ENCODE measurements at regions not wholly inside any gene's neighbourhood (a gene's known extent, or its start where the extent isn't known, plus 50 kb on each side); places are given as distances from the start of the nearest gene placed in this dataset.

DNA sequence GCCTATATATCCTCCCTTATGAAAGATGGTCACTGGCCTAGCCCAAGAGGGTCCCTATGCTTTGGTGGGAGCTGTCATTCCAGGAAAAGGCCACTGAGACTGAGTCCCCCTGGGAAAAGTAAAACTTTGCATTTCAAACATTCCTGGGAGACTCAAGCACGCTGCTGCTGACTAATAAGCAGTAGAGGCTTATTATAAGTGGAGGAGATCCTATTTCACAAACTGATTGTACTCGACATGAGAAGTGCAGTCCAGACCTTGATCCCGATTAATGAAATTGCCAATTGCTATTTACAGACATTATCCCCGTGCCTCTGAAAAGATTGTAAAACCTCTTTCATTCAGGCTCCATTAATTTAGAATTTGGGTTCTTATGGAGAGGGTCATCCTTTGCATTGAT is 96.6 kb downstream of the EMP1 start:
- Mint-ChIP-seq H3K27me3 (ENCODE audit: low read depth in 2 of 2) (peaks cover 6 to 17% of the 10 kb centered on the region in 2 donors), H3K9me3 (no peaks in the 10 kb centered on the region), H3K4me1 (no peaks in the 10 kb centered on the region), H3K27ac (no peak overlapping the region), H3K4me3 (no peak overlapping the region), H3K36me3 (no peaks in the 10 kb centered on the region)
- Histone ChIP-seq H3K4me1 (ENCODE audit: control insufficient read depth, insufficient read depth, low read length) (no peaks in the 10 kb centered on the region), H3K4me3 (ENCODE audit: low read length) (no peak overlapping the region), H3K9me3 (ENCODE audit: control insufficient read depth, insufficient read depth, low read length) (no peaks in the 10 kb centered on the region), H3K27ac (ENCODE audit: low read length) (no peak overlapping the region), H3K36me3 (ENCODE audit: control insufficient read depth, insufficient read depth, low read length) (no peaks in the 10 kb centered on the region), H3K27me3 (ENCODE audit: control insufficient read depth, insufficient read depth, low read length) (no peaks in the 10 kb centered on the region)
- WGBS (ENCODE audit: insufficient coverage), result 98% methylated on average over 4 of the region's 4 CpGs
- DNase-seq (no peak), ATAC-seq (no peak)
- intact Hi-C loops (cut with micrococcal nuclease), result no loop called here
- TF ChIP-seq, protein P1, sequence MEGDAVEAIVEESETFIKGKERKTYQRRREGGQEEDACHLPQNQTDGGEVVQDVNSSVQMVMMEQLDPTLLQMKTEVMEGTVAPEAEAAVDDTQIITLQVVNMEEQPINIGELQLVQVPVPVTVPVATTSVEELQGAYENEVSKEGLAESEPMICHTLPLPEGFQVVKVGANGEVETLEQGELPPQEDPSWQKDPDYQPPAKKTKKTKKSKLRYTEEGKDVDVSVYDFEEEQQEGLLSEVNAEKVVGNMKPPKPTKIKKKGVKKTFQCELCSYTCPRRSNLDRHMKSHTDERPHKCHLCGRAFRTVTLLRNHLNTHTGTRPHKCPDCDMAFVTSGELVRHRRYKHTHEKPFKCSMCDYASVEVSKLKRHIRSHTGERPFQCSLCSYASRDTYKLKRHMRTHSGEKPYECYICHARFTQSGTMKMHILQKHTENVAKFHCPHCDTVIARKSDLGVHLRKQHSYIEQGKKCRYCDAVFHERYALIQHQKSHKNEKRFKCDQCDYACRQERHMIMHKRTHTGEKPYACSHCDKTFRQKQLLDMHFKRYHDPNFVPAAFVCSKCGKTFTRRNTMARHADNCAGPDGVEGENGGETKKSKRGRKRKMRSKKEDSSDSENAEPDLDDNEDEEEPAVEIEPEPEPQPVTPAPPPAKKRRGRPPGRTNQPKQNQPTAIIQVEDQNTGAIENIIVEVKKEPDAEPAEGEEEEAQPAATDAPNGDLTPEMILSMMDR (IDR thresholded peaks at IDR 0.05), result no peak

GRCh38 chr12:13289653-13290289 is 93.2 kb downstream of the EMP1 start:
- Mint-ChIP-seq H3K27me3 (ENCODE audit: low read depth in 2 of 2) (peaks cover 8 to 9% of the 10 kb centered on the region in 2 donors), H3K4me3 (no peak overlapping the region), H3K27ac (no peak overlapping the region), H3K36me3 (no peaks in the 10 kb centered on the region), H3K9me3 (no peaks in the 10 kb centered on the region), H3K4me1 (no peaks in the 10 kb centered on the region)
- H3K4me1 ChIP-seq (ENCODE audit: control insufficient read depth, insufficient read depth, low read length), result no peaks in the 10 kb centered on the region
- ATAC-seq (no peak), DNase-seq (no peak)
- no peaks in the 10 kb centered on the region for H3K27me3 ChIP-seq (ENCODE audit: control insufficient read depth, insufficient read depth, low read length)
- H3K9me3 ChIP-seq (ENCODE audit: control insufficient read depth, insufficient read depth, low read length), result no peaks in the 10 kb centered on the region
- H3K36me3 ChIP-seq (ENCODE audit: control insufficient read depth, insufficient read depth, low read length), result no peaks in the 10 kb centered on the region
- H3K27ac ChIP-seq (ENCODE audit: low read length), result no peak overlapping the region
- H3K4me3 ChIP-seq (ENCODE audit: low read length), result no peak overlapping the region
- intact Hi-C loops (cut with micrococcal nuclease), result no loop called here
- TF ChIP-seq, protein P1 (IDR thresholded peaks at IDR 0.05), result no peak

DNA sequence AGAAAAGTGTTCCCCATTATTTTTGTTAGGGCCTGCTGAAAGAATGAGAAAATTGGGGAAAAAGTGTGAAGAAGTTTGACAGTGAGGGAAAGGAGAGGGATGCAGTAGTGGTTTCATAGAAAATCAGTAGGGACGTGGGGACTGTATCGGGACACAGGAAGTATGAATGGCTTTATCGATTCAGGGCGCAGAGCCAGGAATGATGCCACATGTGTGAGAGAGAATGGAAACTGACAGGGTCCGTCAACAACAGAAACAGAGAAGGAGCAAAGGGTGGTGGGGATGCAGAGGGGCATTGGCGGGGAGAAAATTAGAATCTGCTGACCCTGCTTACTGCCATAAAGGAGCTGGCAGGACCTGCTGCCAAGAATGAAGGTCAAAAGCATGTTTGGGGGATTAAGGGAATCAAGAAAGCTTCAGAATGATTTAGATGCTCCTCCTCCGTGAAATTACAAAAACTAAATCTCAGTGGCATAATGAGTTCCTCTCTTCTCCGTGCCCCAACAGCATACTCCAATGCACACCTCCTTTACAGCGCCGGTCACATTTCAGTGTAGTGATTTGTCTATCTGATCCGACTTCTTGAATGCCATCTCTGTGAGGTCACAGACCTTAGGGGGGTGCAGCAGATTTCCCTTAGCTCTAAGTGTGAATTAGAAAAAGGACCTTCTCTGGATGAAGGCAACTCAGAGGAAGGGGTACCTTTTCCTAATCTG is 92.6 kb downstream of the EMP1 start:
- H3K27me3 ChIP-seq (ENCODE audit: control insufficient read depth, insufficient read depth, low read length), result no peaks in the 10 kb centered on the region
- Mint-ChIP-seq H3K27ac (no peak overlapping the region), H3K4me1 (no peaks in the 10 kb centered on the region), H3K36me3 (no peaks in the 10 kb centered on the region), H3K9me3 (no peaks in the 10 kb centered on the region), H3K4me3 (no peak overlapping the region), H3K27me3 (ENCODE audit: low read depth in 2 of 2) (peaks cover 8 to 9% of the 10 kb centered on the region in 2 donors)
- H3K9me3 ChIP-seq (ENCODE audit: control insufficient read depth, insufficient read depth, low read length), result no peaks in the 10 kb centered on the region
- DNase-seq, result no peak
- no peaks in the 10 kb centered on the region for H3K4me1 ChIP-seq (ENCODE audit: control insufficient read depth, insufficient read depth, low read length)
- intact Hi-C loops (cut with micrococcal nuclease), result no loop called here
- H3K27ac ChIP-seq (ENCODE audit: low read length), result no peak overlapping the region
- ATAC-seq, result no peak
- no peak overlapping the region for H3K4me3 ChIP-seq (ENCODE audit: low read length)
- no peaks in the 10 kb centered on the region for H3K36me3 ChIP-seq (ENCODE audit: control insufficient read depth, insufficient read depth, low read length)
- 90% methylated on average over 11 of the region's 11 CpGs for WGBS (ENCODE audit: insufficient coverage)
- TF ChIP-seq, protein P1 (IDR thresholded peaks at IDR 0.05), result no peak

- DNase-seq (no peak), ATAC-seq (no peak)
- Mint-ChIP-seq H3K9me3 (no peaks in the 10 kb centered on the region), H3K27ac (no peak overlapping the region), H3K4me1 (no peaks in the 10 kb centered on the region), H3K27me3 (ENCODE audit: low read depth in 2 of 2) (peaks cover 5 to 9% of the 10 kb centered on the region in 2 donors), H3K4me3 (no peak overlapping the region), H3K36me3 (no peaks in the 10 kb centered on the region)
- no peaks in the 10 kb centered on the region for H3K4me1 ChIP-seq (ENCODE audit: control insufficient read depth, insufficient read depth, low read length)
- intact Hi-C loops (cut with micrococcal nuclease), result no loop called here
- no peaks in the 10 kb centered on the region for H3K9me3 ChIP-seq (ENCODE audit: control insufficient read depth, insufficient read depth, low read length)
- H3K4me3 ChIP-seq (ENCODE audit: low read length), result no peak overlapping the region
- WGBS (ENCODE audit: insufficient coverage), result 31% methylated on average over 1 of the region's 1 CpG
- no peaks in the 10 kb centered on the region for H3K27me3 ChIP-seq (ENCODE audit: control insufficient read depth, insufficient read depth, low read length)
- H3K27ac ChIP-seq (ENCODE audit: low read length), result no peak overlapping the region
- no peaks in the 10 kb centered on the region for H3K36me3 ChIP-seq (ENCODE audit: control insufficient read depth, insufficient read depth, low read length)
- TF ChIP-seq, protein P1 (IDR thresholded peaks at IDR 0.05), result no peak
Measured at GRCh38 chr12:13288501-13288900, 92.0 kb downstream of the EMP1 start.
